ENCODE measurements at regions not wholly inside any gene's neighbourhood (a gene's known extent, or its start where the extent isn't known, plus 50 kb on each side); places are given as distances from the start of the nearest gene placed in this dataset.
"Not testable (repeated sequence)": the region's sequence is repeated elsewhere in the genome, so short reads cannot be mapped to it uniquely, and the experiment has no call there.

DNA sequence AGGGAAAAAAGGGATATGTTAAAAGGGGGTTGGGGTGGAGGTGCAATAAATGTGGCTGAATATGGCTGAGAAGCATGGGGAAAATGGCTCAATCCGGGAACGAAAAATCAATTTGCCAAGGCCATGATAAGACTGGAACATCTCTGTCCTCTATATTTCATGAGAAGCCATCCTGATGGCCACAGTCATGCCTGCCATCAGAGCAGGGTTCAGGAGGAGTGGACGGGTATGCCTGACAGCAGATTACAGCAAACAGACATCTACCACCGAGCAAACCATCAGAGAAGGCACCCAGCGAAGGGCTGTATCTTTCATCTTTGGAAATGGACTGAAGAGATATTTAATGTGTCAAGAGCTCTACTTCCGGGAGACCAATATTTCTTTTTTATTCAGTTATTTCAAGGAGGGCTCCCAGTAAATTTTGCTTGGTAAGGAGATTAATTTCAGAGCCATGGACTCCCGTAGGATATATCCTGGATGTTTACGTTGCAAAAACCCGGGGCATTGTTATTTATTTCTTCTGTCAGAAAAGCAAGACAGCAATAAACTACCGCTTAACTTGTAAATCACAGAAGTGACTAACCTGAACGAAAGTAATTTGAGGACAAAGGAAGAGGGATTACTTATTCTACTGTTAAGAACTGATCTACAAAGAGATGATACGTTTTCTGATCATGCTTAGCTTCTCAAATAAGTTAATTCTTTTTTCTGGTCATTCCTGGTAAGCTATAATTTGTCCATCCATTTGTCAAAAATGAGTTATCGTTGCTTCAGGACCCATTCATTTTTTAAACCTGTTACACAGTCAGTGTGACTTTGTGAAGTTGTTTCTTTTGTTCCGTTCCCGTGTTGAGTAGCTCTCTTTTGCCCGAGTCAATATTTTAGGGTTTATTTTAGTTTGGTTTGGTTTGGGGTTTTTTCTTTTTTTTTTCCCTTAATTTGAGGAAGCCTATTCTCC, 80.6 kb upstream of the CHD2 start:
- no peaks in the 10 kb centered on the region for H3K27me3 ChIP-seq (replicated peaks)
- H3K36me3 ChIP-seq (replicated peaks): no peaks in the 10 kb centered on the region
- in situ Hi-C loops (cut with HindIII; ENCODE audit: low pct_ligation_motif_present, low sequenced_read_pairs): loop anchor here (10.0 kb wide), 1 partner anchor 65 kb away; no protein-coding TSS in a partner anchor
- H3K27ac ChIP-seq: peak overlapping the region; percentile 73
- H3K4me3 ChIP-seq (ENCODE audit: low read depth, low read length): peak overlapping the region; percentile 34
- DNase-seq: no peak
- TF ChIP-seq CTCF (IDR thresholded peaks at IDR 0.05; ENCODE audit: low read depth, low read length, missing control alignments): no peak

DNA sequence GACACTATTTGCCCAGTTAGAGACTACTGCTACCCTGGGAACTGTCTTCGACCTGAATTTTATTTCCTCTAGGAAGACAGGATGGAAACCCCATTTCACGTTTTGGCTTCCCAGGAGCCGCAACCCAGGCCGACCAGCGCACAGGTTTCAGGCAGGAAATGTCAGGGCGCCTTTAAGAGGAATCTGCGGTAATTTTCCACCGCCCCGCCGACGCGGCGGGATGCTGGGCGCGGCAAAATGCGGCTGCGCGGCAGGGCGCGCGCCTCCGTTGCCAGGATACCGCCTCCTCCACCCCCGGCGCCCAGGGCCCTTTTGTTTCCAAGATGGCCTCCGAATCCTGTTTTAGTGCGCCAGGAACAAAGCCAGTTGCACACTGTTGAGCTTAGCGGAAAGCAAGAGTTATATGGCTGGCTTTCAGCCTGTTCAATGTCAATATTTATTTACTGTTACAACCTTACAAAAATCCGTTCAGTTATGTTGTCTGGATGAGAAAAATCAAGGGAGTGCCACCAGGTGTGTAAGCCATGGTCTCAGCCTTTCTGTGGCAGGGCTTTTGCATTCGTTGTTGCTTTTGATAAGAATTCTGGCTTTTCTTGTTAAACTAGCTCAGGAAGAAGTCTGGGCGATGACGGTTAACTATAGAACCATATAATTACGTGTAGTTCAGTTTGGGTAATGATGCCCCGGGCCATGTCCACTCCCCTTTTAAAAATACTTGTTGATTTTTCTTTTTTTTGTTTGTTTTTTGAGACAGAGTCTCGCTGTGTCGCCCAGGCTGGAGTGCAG, 79.7 kb upstream of the CHD2 start:
- Histone ChIP-seq H3K27ac (peak overlapping the region; percentile 73), H3K27me3 (replicated peaks) (no peaks in the 10 kb centered on the region), H3K36me3 (replicated peaks) (no peaks in the 10 kb centered on the region), H3K4me3 (ENCODE audit: low read depth, low read length) (peak overlapping the region; percentile 39)
- TF ChIP-seq CTCF (IDR thresholded peaks at IDR 0.05; ENCODE audit: low read depth, low read length, missing control alignments): no peak
- peak; percentile 86 for DNase-seq
- in situ Hi-C loops (cut with HindIII; ENCODE audit: low pct_ligation_motif_present, low sequenced_read_pairs): no loop called here

GRCh38 chr15:92821491-92822116, 78.5 kb upstream of the CHD2 start:
- no peak for TF ChIP-seq CTCF (IDR thresholded peaks at IDR 0.05; ENCODE audit: low read depth, low read length, missing control alignments)
- in situ Hi-C loops (cut with HindIII; ENCODE audit: low pct_ligation_motif_present, low sequenced_read_pairs): no loop called here
- DNase-seq: no peak
- Histone ChIP-seq H3K4me3 (ENCODE audit: low read depth, low read length) (no peak overlapping the region), H3K27me3 (replicated peaks) (no peaks in the 10 kb centered on the region), H3K36me3 (replicated peaks) (no peaks in the 10 kb centered on the region), H3K27ac (no peak overlapping the region)

- H3K36me3 ChIP-seq (replicated peaks): no peaks in the 10 kb centered on the region
- no peak overlapping the region for H3K4me3 ChIP-seq (ENCODE audit: low read depth, low read length)
- TF ChIP-seq CTCF (IDR thresholded peaks at IDR 0.05; ENCODE audit: low read depth, low read length, missing control alignments): no peak
- DNase-seq: no peak
- H3K27me3 ChIP-seq (replicated peaks): no peaks in the 10 kb centered on the region
- H3K27ac ChIP-seq: no peak overlapping the region
- in situ Hi-C loops (cut with HindIII; ENCODE audit: low pct_ligation_motif_present, low sequenced_read_pairs): no loop called here
These were observed 77.6 kb upstream of the CHD2 start for GRCh38 chr15:92822216-92823144.

- H3K27me3 ChIP-seq (replicated peaks): no peaks in the 10 kb centered on the region
- in situ Hi-C loops (cut with HindIII; ENCODE audit: low pct_ligation_motif_present, low sequenced_read_pairs): no loop called here
- DNase-seq: no peak
- no peak overlapping the region for H3K27ac ChIP-seq
- H3K36me3 ChIP-seq (replicated peaks): no peaks in the 10 kb centered on the region
- TF ChIP-seq CTCF (IDR thresholded peaks at IDR 0.05; ENCODE audit: low read depth, low read length, missing control alignments): no peak
- H3K4me3 ChIP-seq (ENCODE audit: low read depth, low read length): no peak overlapping the region
These were observed 74.1 kb upstream of the CHD2 start for GRCh38 chr15:92825985-92826384.

DNA sequence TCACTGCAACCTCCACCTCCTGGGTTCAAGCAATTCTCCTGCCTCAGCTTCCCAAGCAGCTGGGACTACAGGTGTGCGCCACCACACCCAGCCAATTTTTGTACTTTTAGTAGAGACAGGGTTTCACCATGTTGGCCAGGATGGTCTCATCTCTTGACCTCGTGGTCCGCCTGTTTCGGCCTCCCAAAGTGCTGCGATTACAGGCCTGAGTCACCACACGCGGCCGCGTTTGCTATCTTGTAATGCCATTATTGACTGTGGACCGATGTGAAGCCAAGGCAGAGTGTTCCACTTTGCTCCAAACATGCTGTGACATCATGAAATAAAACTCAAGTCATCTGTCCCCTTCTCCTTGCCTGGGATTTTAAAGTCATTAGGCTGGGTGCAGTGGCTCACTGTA, 72.1 kb upstream of the CHD2 start:
- H3K27ac ChIP-seq; H3K27me3 ChIP-seq (replicated peaks); H3K36me3 ChIP-seq (replicated peaks); in situ Hi-C loops (cut with HindIII; ENCODE audit: low pct_ligation_motif_present, low sequenced_read_pairs); H3K4me3 ChIP-seq (ENCODE audit: low read depth, low read length); DNase-seq: not testable (repeated sequence)

Data from brain microvascular endothelial cell (primary cell).